Activated B cell treated with CpG ODN at 0.5 μM for 24 hours (primary cell): ENCODE measurements at regions not wholly inside any gene's neighbourhood (a gene's known extent, or its start where the extent isn't known, plus 50 kb on each side); places are given as distances from the start of the nearest gene placed in this dataset.

ENCODE experiments used
- ATAC-seq: fragments of 200-7000 bp; cut with Tn5 transposase; one replicate; pipeline ENCODE4 v1.10.0; 2021; ENCODE audit warnings: low read depth, mild to moderate bottlenecking, moderate library complexity
- CTCF ChIA-PET: fragments of 350-600 bp; sonication (Branson Sonifier 250); formaldehyde crosslinking; loops from one replicate; lab custom pipeline; 2021; ENCODE audit warnings: antibody characterized with exemption; lab: Charles Lee
- POLR2A ChIA-PET: fragments of 350-600 bp; sonication (Branson Sonifier 250); formaldehyde crosslinking; loops from one replicate; lab custom pipeline; 2021; ENCODE audit warnings: antibody characterized with exemption; lab: Charles Lee
- DNase-seq: peaks from one replicate; pipeline ENCODE4 v3.0.0; 2022
- H3K27ac Mint-ChIP-seq: one replicate; pipeline ENCODE4 v1.8.0; 2020; ENCODE audit warnings: mixed read lengths
- H3K27me3 Mint-ChIP-seq: one replicate; pipeline ENCODE4 v1.8.0; 2021; ENCODE audit warnings: mixed read lengths
- H3K36me3 Mint-ChIP-seq: one replicate; pipeline ENCODE4 v1.8.0; 2021; ENCODE audit warnings: low read depth, mixed read lengths
- H3K4me1 Mint-ChIP-seq: one replicate; pipeline ENCODE4 v1.8.0; 2021; ENCODE audit warnings: mixed read lengths
- H3K4me3 Mint-ChIP-seq: one replicate; pipeline ENCODE4 v1.8.0; 2020; ENCODE audit warnings: mild to moderate bottlenecking, mixed read lengths
- H3K9me3 Mint-ChIP-seq: one replicate; pipeline ENCODE4 v1.8.0; 2020; ENCODE audit warnings: mixed read lengths
- CTCF ChIP-seq: fragments of 200-600 bp; IDR thresholded peaks from one replicate; pipeline ENCODE4 v1.8.0; 2022; ENCODE audit warnings: antibody characterized with exemption, mild to moderate bottlenecking
- intact Hi-C: fragments of 100-400 bp; cut with micrococcal nuclease; formaldehyde crosslinking; loops from one replicate; pipeline ENCODE4 v1.15.1; 2024

- ATAC-seq: no peak
- H3K27me3 Mint-ChIP-seq: no peaks in the 10 kb centered on the region
These were observed 156.4 kb downstream of the PTGER3 start for GRCh38 chr1:70891051-70891843.

GRCh38 chr1:70892140-70892539 lies 155.5 kb downstream of the PTGER3 start:
- H3K9me3 Mint-ChIP-seq: no peaks in the 10 kb centered on the region
- no peak overlapping the region for H3K27ac Mint-ChIP-seq
- no peak for TF ChIP-seq CTCF
- CTCF ChIA-PET: no interaction called here
- no peak overlapping the region for H3K4me3 Mint-ChIP-seq
- intact Hi-C loops: no loop called here
- POLR2A ChIA-PET: no interaction called here
- H3K4me1 Mint-ChIP-seq: no peaks in the 10 kb centered on the region
- H3K36me3 Mint-ChIP-seq: no peaks in the 10 kb centered on the region
- no peak for DNase-seq
- no peak for ATAC-seq
- H3K27me3 Mint-ChIP-seq: no peaks in the 10 kb centered on the region

More at GRCh38 chr1:70891051-70891843, 156.4 kb downstream of the PTGER3 start:
- H3K4me3 Mint-ChIP-seq: no peak overlapping the region
- H3K36me3 Mint-ChIP-seq: no peaks in the 10 kb centered on the region
- ChIA-PET POLR2A (no interaction called here), CTCF (no interaction called here)
- TF ChIP-seq CTCF: no peak
- intact Hi-C loops: no loop called here
- H3K4me1 Mint-ChIP-seq: no peaks in the 10 kb centered on the region
- no peak for DNase-seq
- no peaks in the 10 kb centered on the region for H3K9me3 Mint-ChIP-seq
- H3K27ac Mint-ChIP-seq: no peak overlapping the region

DNA sequence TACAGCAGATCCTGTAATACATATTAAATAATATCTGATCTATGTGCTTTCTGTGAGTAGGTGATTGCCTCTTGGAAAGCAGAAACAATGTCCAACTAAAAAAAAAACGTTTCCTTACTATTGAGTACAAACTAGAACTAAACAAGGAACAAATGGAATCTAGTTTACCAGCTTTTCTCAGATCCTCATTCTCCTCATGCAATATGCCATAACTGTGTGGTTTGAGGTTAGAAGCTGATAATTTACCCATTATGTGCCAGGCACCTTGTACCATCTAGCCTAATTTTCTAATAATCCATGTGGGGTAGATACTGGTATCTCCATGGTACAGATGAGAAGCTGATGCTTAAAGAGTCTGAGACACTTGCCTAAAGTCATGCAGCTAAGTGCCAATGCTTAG lies 154.7 kb downstream of the PTGER3 start:
- Mint-ChIP-seq H3K4me3 (no peak overlapping the region), H3K9me3 (no peaks in the 10 kb centered on the region), H3K27me3 (no peaks in the 10 kb centered on the region), H3K4me1 (no peaks in the 10 kb centered on the region), H3K27ac (no peak overlapping the region), H3K36me3 (no peaks in the 10 kb centered on the region)
- no peak for TF ChIP-seq CTCF
- ChIA-PET POLR2A (no interaction called here), CTCF (no interaction called here)
- ATAC-seq (no peak), DNase-seq (no peak)
- intact Hi-C loops: no loop called here

DNA sequence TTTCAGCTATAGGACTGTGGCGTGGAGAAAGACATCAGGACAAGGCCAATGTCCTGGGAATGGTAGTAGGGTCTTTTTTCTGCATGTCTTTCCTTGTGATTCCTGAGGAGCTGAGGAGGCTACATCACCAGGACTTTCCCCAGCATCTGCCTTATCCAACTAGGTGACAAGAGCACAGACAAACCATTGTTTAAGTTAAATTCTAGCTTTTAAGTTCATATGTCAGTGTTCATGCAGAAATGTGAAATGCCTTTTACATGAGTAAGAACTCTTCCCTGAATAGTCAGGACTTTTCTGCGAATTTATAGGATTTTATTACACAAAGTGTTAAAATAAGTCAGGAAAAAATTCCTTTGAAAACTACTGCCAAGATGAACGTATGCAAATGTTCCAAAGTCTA lies 154.2 kb downstream of the PTGER3 start:
- Mint-ChIP-seq H3K36me3 (no peaks in the 10 kb centered on the region), H3K9me3 (no peaks in the 10 kb centered on the region), H3K27ac (no peak overlapping the region), H3K27me3 (no peaks in the 10 kb centered on the region), H3K4me1 (no peaks in the 10 kb centered on the region), H3K4me3 (no peak overlapping the region)
- TF ChIP-seq CTCF: no peak
- ChIA-PET POLR2A (no interaction called here), CTCF (no interaction called here)
- DNase-seq (no peak), ATAC-seq (no peak)
- intact Hi-C loops: no loop called here

GRCh38 chr1:70895531-70895930 lies 152.1 kb downstream of the PTGER3 start:
- H3K4me3 Mint-ChIP-seq: no peak overlapping the region
- CTCF ChIA-PET: no interaction called here
- no peaks in the 10 kb centered on the region for H3K36me3 Mint-ChIP-seq
- H3K4me1 Mint-ChIP-seq: no peaks in the 10 kb centered on the region
- no peaks in the 10 kb centered on the region for H3K27me3 Mint-ChIP-seq
- DNase-seq (no peak), ATAC-seq (no peak)
- no peak for TF ChIP-seq CTCF
- H3K9me3 Mint-ChIP-seq: no peaks in the 10 kb centered on the region
- POLR2A ChIA-PET: no interaction called here
- no peak overlapping the region for H3K27ac Mint-ChIP-seq
- intact Hi-C loops: no loop called here
